ENCODE measurements at regions not wholly inside any gene's neighbourhood (a gene's known extent, or its start where the extent isn't known, plus 50 kb on each side); places are given as distances from the start of the nearest gene placed in this dataset.
"Not testable (repeated sequence)": the region's sequence is repeated elsewhere in the genome, so short reads cannot be mapped to it uniquely, and the experiment has no call there.

DNA sequence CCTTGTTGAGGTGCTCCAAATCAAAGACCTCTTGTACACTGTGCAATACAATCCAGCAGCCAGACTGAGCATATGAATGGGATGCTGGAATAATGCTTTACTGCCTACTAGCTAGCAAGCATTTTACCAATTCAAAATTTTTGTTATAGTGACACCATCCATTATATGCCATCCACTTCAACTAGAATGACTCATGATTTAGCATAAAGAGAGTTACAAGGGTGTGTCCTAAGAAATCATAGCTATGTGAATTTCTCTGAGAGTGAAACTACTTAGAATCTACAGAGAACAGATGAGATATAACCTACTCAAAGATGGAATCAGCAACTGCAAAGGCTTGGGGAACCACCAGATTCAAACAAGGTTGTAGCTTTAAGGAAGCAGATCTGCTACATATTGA lies 221.9 kb downstream of the LHFPL1 start:
- POLR2A ChIA-PET (ENCODE audit: low non-redundant PET), result no interaction called here

DNA sequence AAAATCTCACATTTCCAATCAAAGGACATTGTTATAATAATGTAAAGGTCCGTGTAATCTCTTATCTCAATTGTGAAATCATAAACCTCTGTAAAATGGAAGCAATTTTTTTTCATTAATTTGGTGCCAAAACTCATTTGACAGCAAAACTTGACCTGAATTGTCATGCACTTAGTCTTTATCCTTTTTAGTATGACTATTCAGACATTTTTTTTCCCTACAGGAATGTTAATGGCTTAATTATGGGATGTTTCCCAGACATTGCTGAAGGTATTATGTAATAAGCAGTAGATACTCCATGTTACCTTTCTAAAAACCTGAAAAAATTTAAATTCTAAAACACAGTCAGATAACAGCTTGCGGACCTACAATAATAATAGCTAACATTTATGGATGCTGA lies 228.9 kb downstream of the LHFPL1 start:
- ChIA-PET POLR2A (ENCODE audit: low non-redundant PET) (no interaction called here), CTCF (no interaction called here)
- no peak overlapping the region for H3K27ac ChIP-seq
- TF ChIP-seq, protein P1, sequence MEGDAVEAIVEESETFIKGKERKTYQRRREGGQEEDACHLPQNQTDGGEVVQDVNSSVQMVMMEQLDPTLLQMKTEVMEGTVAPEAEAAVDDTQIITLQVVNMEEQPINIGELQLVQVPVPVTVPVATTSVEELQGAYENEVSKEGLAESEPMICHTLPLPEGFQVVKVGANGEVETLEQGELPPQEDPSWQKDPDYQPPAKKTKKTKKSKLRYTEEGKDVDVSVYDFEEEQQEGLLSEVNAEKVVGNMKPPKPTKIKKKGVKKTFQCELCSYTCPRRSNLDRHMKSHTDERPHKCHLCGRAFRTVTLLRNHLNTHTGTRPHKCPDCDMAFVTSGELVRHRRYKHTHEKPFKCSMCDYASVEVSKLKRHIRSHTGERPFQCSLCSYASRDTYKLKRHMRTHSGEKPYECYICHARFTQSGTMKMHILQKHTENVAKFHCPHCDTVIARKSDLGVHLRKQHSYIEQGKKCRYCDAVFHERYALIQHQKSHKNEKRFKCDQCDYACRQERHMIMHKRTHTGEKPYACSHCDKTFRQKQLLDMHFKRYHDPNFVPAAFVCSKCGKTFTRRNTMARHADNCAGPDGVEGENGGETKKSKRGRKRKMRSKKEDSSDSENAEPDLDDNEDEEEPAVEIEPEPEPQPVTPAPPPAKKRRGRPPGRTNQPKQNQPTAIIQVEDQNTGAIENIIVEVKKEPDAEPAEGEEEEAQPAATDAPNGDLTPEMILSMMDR (conservative IDR thresholded peaks at IDR 0.05; ENCODE audit: low read depth), result no peak
- no peak for DNase-seq (ENCODE audit: low spot score)

More for the DNA sequence above, 221.9 kb downstream of the LHFPL1 start:
- TF ChIP-seq, protein P1 (conservative IDR thresholded peaks at IDR 0.05; ENCODE audit: low read depth), result no peak
- no peak overlapping the region for H3K27ac ChIP-seq
- no peak for DNase-seq (ENCODE audit: low spot score)
- CTCF ChIA-PET, result no interaction called here

DNA sequence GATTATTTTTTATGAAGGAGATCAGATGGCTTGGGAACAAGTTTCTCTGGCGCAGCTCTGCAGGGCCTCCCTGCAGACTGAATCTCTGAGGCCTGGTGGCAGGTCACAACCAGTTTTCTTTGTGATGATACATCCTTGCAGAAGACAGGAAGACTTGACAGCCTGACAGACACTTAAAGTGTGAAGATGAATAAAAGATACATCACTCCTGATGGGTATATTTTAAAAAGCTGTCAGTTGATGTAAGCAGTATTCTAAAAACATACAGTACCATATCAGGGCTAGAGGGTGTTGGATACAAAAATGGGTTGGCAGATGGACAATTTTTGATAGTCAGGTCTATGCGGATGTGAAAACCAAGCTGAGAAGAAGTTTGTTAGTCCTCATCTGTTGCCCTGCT lies 239.5 kb downstream of the LHFPL1 start:
- TF ChIP-seq, protein P1 (conservative IDR thresholded peaks at IDR 0.05; ENCODE audit: low read depth), result no peak
- ChIA-PET CTCF (no interaction called here), POLR2A (ENCODE audit: low non-redundant PET) (no interaction called here)
- H3K27ac ChIP-seq, result no peak overlapping the region
- DNase-seq (ENCODE audit: low spot score), result no peak

DNA sequence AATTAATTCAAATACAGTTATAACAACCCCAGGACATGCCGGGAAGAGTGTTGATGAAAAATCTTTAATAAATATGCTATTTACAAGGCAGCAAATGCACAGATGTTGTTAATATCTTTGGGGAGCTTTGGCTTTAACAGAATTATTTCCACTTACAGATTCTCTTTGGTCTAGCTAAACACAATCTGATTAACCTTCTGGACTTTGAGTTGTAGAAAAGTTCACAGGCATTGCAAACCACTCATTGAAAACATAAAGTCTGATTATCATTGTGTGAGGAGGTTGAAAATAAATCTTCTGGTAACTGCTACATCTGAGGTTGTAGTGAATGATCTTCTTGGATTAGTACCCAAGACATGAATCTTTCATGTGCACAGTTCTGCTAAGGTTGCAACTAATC lies 255.6 kb downstream of the LHFPL1 start:
- DNase-seq (ENCODE audit: low spot score), result no peak
- CTCF ChIA-PET, result no interaction called here
- TF ChIP-seq, protein P1 (conservative IDR thresholded peaks at IDR 0.05; ENCODE audit: low read depth), result no peak
- H3K27ac ChIP-seq, result no peak overlapping the region
- POLR2A ChIA-PET (ENCODE audit: low non-redundant PET), result no interaction called here

DNA sequence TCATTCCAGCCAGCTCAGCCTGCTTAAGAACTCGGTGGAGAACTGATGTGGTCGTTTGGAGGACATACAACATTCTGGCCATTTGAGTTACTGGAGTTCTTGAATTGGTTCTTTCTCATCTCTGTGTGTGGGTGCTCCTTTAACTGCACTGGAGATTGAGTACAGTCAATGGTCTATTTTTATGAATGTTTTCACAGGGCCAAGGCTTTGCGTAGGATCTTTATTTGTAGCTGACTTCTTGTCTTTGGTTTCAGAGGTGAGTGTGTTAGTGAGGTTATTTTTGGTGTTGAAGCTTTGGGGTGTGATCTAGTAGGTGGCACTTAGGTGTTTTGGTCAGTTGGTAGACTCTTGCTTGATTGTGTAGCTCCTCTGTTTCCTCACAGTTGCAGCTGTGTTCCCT lies 288.4 kb downstream of the LHFPL1 start:
- no peak overlapping the region for H3K27ac ChIP-seq
- ChIA-PET CTCF (no interaction called here), POLR2A (ENCODE audit: low non-redundant PET) (no interaction called here)
- TF ChIP-seq, protein P1 (conservative IDR thresholded peaks at IDR 0.05; ENCODE audit: low read depth), result no peak
- no peak for DNase-seq (ENCODE audit: low spot score)

DNA sequence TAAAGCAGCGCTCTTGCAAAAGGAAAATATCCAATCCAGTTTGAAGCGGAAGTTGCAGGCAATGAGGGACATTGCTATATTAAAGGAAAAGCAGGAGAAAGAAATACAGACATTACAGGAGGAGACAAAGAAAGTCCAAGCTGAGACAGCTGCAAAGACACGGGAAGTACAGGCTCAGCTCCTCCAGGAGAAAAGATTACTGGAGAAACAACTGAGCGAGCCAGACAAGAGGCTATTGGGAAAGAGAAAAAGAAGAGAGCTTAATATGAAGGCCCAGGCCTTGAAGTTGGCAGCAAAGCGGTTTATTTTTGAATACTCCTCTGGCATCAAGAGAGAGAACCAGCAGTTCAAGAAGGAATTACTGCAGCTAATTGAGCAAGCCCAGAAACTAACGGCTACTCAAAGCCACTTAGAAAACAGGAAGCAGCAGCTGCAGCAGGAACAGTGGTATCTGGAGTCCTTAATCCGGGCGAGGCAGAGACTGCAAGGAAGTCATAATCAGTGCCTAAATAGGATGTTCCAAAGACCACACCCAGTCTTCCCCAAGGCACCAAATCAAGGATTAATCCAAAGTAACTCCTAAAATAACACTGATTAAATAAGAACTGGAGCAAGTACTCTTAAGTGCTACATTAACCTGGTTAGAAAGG lies 298.0 kb downstream of the LHFPL1 start:
- H3K27ac ChIP-seq; CTCF ChIA-PET; DNase-seq (ENCODE audit: low spot score); POLR2A ChIA-PET (ENCODE audit: low non-redundant PET): not testable (repeated sequence)

DNA sequence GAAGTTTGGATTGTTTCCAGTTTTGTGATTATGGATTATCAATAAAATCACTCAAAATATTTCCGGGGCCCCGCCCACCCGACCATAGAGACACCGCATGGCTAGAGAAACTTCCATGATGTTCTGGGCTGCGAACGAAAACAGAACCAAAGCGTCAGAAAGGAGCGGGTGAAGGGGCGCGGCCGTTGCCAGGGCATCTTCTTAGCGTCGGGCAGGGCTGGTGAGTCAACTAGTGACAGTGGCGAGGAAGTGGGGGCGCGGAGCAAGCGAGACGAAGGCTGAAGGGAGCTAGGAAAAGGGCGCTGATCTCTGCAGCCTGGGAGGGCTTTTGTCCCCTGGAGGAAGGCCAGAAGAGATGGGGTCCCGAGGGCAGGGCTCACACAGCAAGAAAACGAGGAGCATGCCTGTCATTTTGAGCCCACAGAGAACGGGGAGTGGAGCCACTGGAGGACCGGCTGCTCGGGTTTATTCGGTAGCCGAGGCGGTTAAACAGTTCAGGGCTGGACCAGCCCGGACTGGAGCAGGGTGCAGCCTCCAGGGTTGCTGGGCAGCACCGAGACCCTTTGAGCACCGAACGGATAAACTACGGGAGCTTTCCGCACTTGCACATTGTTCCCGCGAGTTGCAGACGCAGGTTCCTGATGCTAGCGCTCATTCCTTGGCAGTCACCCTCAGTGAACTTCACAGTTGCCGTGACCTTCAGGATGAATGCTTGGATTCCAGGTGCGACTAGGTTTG lies 298.1 kb upstream of the TRPC5 start:
- CTCF ChIA-PET, result no interaction called here
- TF ChIP-seq, protein P1 (conservative IDR thresholded peaks at IDR 0.05; ENCODE audit: low read depth), result no peak
- DNase-seq (ENCODE audit: low spot score), result no peak
- no peak overlapping the region for H3K27ac ChIP-seq
- POLR2A ChIA-PET (ENCODE audit: low non-redundant PET), result no interaction called here

All from RWPE1 (cell line).